Nephron progenitor cell (in vitro differentiated cells): ENCODE measurements at regions not wholly inside any gene's neighbourhood (a gene's known extent, or its start where the extent isn't known, plus 50 kb on each side); places are given as distances from the start of the nearest gene placed in this dataset.

ENCODE experiments used
- DNase-seq: peaks from one replicate; pipeline ENCODE4 v3.0.0; 2021
- H3K27ac Mint-ChIP-seq: 2 replicates; pipeline ENCODE4 v1.8.0; 2021; ENCODE audit warnings: mild to moderate bottlenecking, moderate library complexity, mixed read lengths
- H3K27me3 Mint-ChIP-seq: 2 replicates; pipeline ENCODE4 v1.8.0; 2021; ENCODE audit warnings: mild to moderate bottlenecking, low read depth, mixed read lengths; ENCODE audit not compliant: poor library complexity
- H3K36me3 Mint-ChIP-seq: 2 replicates; pipeline ENCODE4 v1.8.0; 2021; ENCODE audit warnings: low read depth, mixed read lengths
- H3K4me1 Mint-ChIP-seq: 2 replicates; pipeline ENCODE4 v1.8.0; 2021; ENCODE audit warnings: mixed read lengths
- H3K4me3 Mint-ChIP-seq: 2 replicates; pipeline ENCODE4 v1.8.0; 2021; ENCODE audit warnings: mild to moderate bottlenecking, moderate library complexity, mixed read lengths
- H3K9me3 Mint-ChIP-seq: 2 replicates; pipeline ENCODE4 v1.8.0; 2021; ENCODE audit warnings: mild to moderate bottlenecking, moderate library complexity, mixed read lengths
- CTCF ChIP-seq: fragments of 200-600 bp; sonication (generic); IDR thresholded peaks from 2 replicates; pipeline ENCODE4 v1.5.0; 2021; ENCODE audit warnings: antibody characterized with exemption

- Mint-ChIP-seq H3K9me3 (peaks cover 25% of the 10 kb centered on the region), H3K4me3 (no peak overlapping the region), H3K36me3 (no peaks in the 10 kb centered on the region)
These were observed 322.3 kb upstream of the ISL1 start for GRCh38 chr5:51060953-51061352.

GRCh38 chr5:51072937-51073336 is 310.3 kb upstream of the ISL1 start:
- H3K36me3 Mint-ChIP-seq, result no peaks in the 10 kb centered on the region
- H3K27ac Mint-ChIP-seq, result no peak overlapping the region
- H3K27me3 Mint-ChIP-seq, result no peaks in the 10 kb centered on the region
- no peak for DNase-seq
- TF ChIP-seq CTCF, result no peak
- no peak overlapping the region for H3K4me3 Mint-ChIP-seq
- no peaks in the 10 kb centered on the region for H3K4me1 Mint-ChIP-seq
- peaks cover 23% of the 10 kb centered on the region for H3K9me3 Mint-ChIP-seq

More at GRCh38 chr5:51060953-51061352, 322.3 kb upstream of the ISL1 start:
- TF ChIP-seq CTCF, result no peak
- DNase-seq, result no peak
- Mint-ChIP-seq H3K27ac (no peak overlapping the region), H3K4me1 (no peaks in the 10 kb centered on the region), H3K27me3 (no peaks in the 10 kb centered on the region)

- Mint-ChIP-seq H3K4me1 (no peaks in the 10 kb centered on the region), H3K4me3 (no peak overlapping the region), H3K9me3 (no peaks in the 10 kb centered on the region), H3K27ac (no peak overlapping the region), H3K36me3 (no peaks in the 10 kb centered on the region), H3K27me3 (peaks cover 3% of the 10 kb centered on the region)
- no peak for TF ChIP-seq CTCF
- DNase-seq, result no peak
These were observed 300.5 kb upstream of the ISL1 start for GRCh38 chr5:51082741-51083140.

GRCh38 chr5:51091816-51092215 is 291.4 kb upstream of the ISL1 start:
- Mint-ChIP-seq H3K9me3 (no peaks in the 10 kb centered on the region), H3K27me3 (no peaks in the 10 kb centered on the region), H3K27ac (no peak overlapping the region), H3K4me3 (no peak overlapping the region), H3K36me3 (no peaks in the 10 kb centered on the region), H3K4me1 (no peaks in the 10 kb centered on the region)
- no peak for DNase-seq
- no peak for TF ChIP-seq CTCF

- TF ChIP-seq CTCF, result no peak
- Mint-ChIP-seq H3K27me3 (peaks cover 2% of the 10 kb centered on the region), H3K27ac (no peak overlapping the region), H3K9me3 (no peaks in the 10 kb centered on the region), H3K4me3 (no peak overlapping the region), H3K4me1 (no peaks in the 10 kb centered on the region), H3K36me3 (no peaks in the 10 kb centered on the region)
- no peak for DNase-seq
These were observed 287.8 kb upstream of the ISL1 start for GRCh38 chr5:51095486-51095885.

GRCh38 chr5:51096859-51097258 is 286.4 kb upstream of the ISL1 start:
- Mint-ChIP-seq H3K4me3 (no peak overlapping the region), H3K36me3 (no peaks in the 10 kb centered on the region), H3K27ac (no peak overlapping the region), H3K9me3 (no peaks in the 10 kb centered on the region), H3K4me1 (no peaks in the 10 kb centered on the region), H3K27me3 (peaks cover 6% of the 10 kb centered on the region)
- DNase-seq, result no peak
- no peak for TF ChIP-seq CTCF
